GM23338 (cell line): ENCODE measurements at regions not wholly inside any gene's neighbourhood (a gene's known extent, or its start where the extent isn't known, plus 50 kb on each side); places are given as distances from the start of the nearest gene placed in this dataset.

Experiments
- ATAC-seq: fragments of 200-7000 bp; cut with Tn5 transposase; 3 replicates; pipeline ENCODE4 v1.9.1; 2020
- DNase-seq: peaks from one replicate; pipeline ENCODE4 v3.0.0-alpha.2; 2015; ENCODE audit warnings: low spot score
- H2AFZ ChIP-seq: fragments of 200-600 bp; sonication (generic); 2 replicates; pipeline ENCODE4 v1.8.0; 2016; ENCODE audit warnings: antibody characterized with exemption, mild to moderate bottlenecking, moderate library complexity
- H3F3A ChIP-seq: fragments of 200-600 bp; sonication (generic); replicated peaks from 2 replicates; pipeline ENCODE4 v1.8.0; 2017; ENCODE audit warnings: antibody characterized with exemption, mixed run types, low read depth
- H3K27ac ChIP-seq: fragments of 200-600 bp; sonication (generic); 2 replicates; pipeline ENCODE4 v1.6.1; 2016; ENCODE audit warnings: low read depth
- H3K27me3 ChIP-seq: fragments of 200-600 bp; sonication (generic); 2 replicates; pipeline ENCODE4 v1.8.0; 2016; ENCODE audit warnings: mild to moderate bottlenecking, mixed run types, moderate library complexity; ENCODE audit not compliant: insufficient read depth
- H3K36me3 ChIP-seq: fragments of 200-600 bp; sonication (generic); 2 replicates; pipeline ENCODE4 v1.8.0; 2016; ENCODE audit warnings: mild to moderate bottlenecking; ENCODE audit not compliant: insufficient read depth
- H3K4me1 ChIP-seq: fragments of 200-600 bp; sonication (generic); 2 replicates; pipeline ENCODE4 v1.8.0; 2016; ENCODE audit warnings: mild to moderate bottlenecking, moderate library complexity; ENCODE audit not compliant: insufficient read depth
- H3K4me2 ChIP-seq: fragments of 200-600 bp; sonication (generic); 2 replicates; pipeline ENCODE4 v1.7.1; 2017; ENCODE audit warnings: mixed run types
- H3K4me3 ChIP-seq: fragments of 200-600 bp; sonication (generic); 2 replicates; pipeline ENCODE4 v1.6.1; 2016; ENCODE audit warnings: mixed run types
- H3K79me2 ChIP-seq: fragments of 200-600 bp; sonication (generic); replicated peaks from 2 replicates; pipeline ENCODE4 v1.8.0; 2017; ENCODE audit warnings: mild to moderate bottlenecking; ENCODE audit not compliant: insufficient read depth
- H3K9me2 ChIP-seq: fragments of 200-600 bp; sonication (generic); 2 replicates; pipeline ENCODE4 v1.8.0; 2017; ENCODE audit not compliant: insufficient read depth
- H4K20me1 ChIP-seq: fragments of 200-600 bp; sonication (generic); replicated peaks from 2 replicates; pipeline ENCODE4 v1.8.0; 2017; ENCODE audit warnings: mild to moderate bottlenecking; ENCODE audit not compliant: insufficient read depth
- H3K27ac Mint-ChIP-seq: 2 replicates; pipeline ENCODE4 v1.8.0; 2020; ENCODE audit warnings: inconsistent platforms, mild to moderate bottlenecking, moderate library complexity, mixed read lengths
- H3K27me3 Mint-ChIP-seq: 3 replicates; pipeline ENCODE4 v1.8.0; 2022; ENCODE audit warnings: low read depth, mild to moderate bottlenecking, moderate library complexity, mixed read lengths, inconsistent platforms; ENCODE audit not compliant: insufficient read depth, poor library complexity
- H3K36me3 Mint-ChIP-seq: 3 replicates; pipeline ENCODE4 v1.8.0; 2021; ENCODE audit warnings: low read depth, mild to moderate bottlenecking, inconsistent platforms, moderate library complexity, mixed read lengths
- H3K4me1 Mint-ChIP-seq: 3 replicates; pipeline ENCODE4 v1.8.0; 2020; ENCODE audit warnings: mild to moderate bottlenecking, inconsistent platforms, mixed read lengths
- H3K4me3 Mint-ChIP-seq: 3 replicates; pipeline ENCODE4 v1.8.0; 2021; ENCODE audit warnings: moderate library complexity, mild to moderate bottlenecking, inconsistent platforms, mixed read lengths
- H3K9me3 Mint-ChIP-seq: 3 replicates; pipeline ENCODE4 v1.8.0; 2020; ENCODE audit warnings: moderate library complexity, mild to moderate bottlenecking, inconsistent platforms, mixed read lengths
- CREB1 ChIP-seq: fragments of 250-450 bp; sonication (Bioruptor Pico); IDR thresholded peaks from 2 replicates; pipeline ENCODE4 v1.5.0; 2020; ENCODE audit warnings: low read depth, mild to moderate bottlenecking, moderate library complexity
- CTCF ChIP-seq, 2 experiments: fragments of 200-600 bp in 1 of 2; sonication (generic) in 1 of 2; conservative IDR thresholded peaks; 2 replicates each; pipeline versions ENCODE4 v1.5.1 to v1.6.1; 2016 to 2017; ENCODE audit warnings: antibody characterized with exemption in 2 of 2, low read depth in 2 of 2, mild to moderate bottlenecking in 2 of 2, moderate library complexity in 1 of 2
- EZH2 ChIP-seq: fragments of 200-600 bp; sonication (generic); IDR thresholded peaks from one replicate; pipeline ENCODE4 v1.8.0; 2017; ENCODE audit warnings: antibody characterized with exemption, mild to moderate bottlenecking, low read depth; ENCODE audit not compliant: unreplicated experiment
- JUNB ChIP-seq: IDR thresholded peaks from one replicate; pipeline ENCODE4 v1.6.1; 2016; ENCODE audit warnings: antibody characterized with exemption; ENCODE audit not compliant: unreplicated experiment
- NANOG ChIP-seq: IDR thresholded peaks from 2 replicates; pipeline ENCODE4 v1.6.1; 2016; ENCODE audit warnings: antibody characterized with exemption, borderline replicate concordance
- POLR2AphosphoS5 ChIP-seq: IDR thresholded peaks from 2 replicates; pipeline ENCODE4 v1.6.1; 2016; ENCODE audit warnings: antibody characterized with exemption, low read depth
- STAT1 ChIP-seq: IDR thresholded peaks from one replicate; pipeline ENCODE4 v1.6.1; 2016; ENCODE audit warnings: antibody characterized with exemption; ENCODE audit not compliant: unreplicated experiment
- ZNF114 ChIP-seq: fragments of 250-450 bp; sonication (Bioruptor Pico); IDR thresholded peaks from 2 replicates; pipeline ENCODE4 v1.5.0; 2020; ENCODE audit warnings: mild to moderate bottlenecking, moderate library complexity
- ZNF331 ChIP-seq: fragments of 250-450 bp; sonication (Bioruptor Pico); IDR thresholded peaks from 2 replicates; pipeline ENCODE4 v1.5.0; 2020; ENCODE audit warnings: low read depth, mild to moderate bottlenecking, moderate library complexity
- TF ChIP-seq, protein P1 (sequence below): fragments of 250-450 bp; sonication (Bioruptor Pico); IDR thresholded peaks from 2 replicates; pipeline ENCODE4 v1.5.0; 2020; ENCODE audit warnings: mild to moderate bottlenecking, moderate library complexity

- Histone ChIP-seq H3K4me3 (no peak overlapping the region), H3F3A (no peaks in the 10 kb centered on the region), H3K79me2 (no peaks in the 10 kb centered on the region), H3K4me2 (no peak overlapping the region), H2AFZ (no peak overlapping the region), H3K4me1 (no peaks in the 10 kb centered on the region; the same call in 1 of the 2 replicates), H3K36me3 (no peaks in the 10 kb centered on the region), H3K9me2 (peaks cover 4% of the 10 kb centered on the region; the same call in 1 of the 2 replicates), H3K27ac (no peak overlapping the region), H3K27me3 (no peaks in the 10 kb centered on the region), H4K20me1 (no peaks in the 10 kb centered on the region)
- no peak for TF ChIP-seq CREB1 (CRISPR knock-in tag)
- TF ChIP-seq POLR2AphosphoS5 = no peak
- no peak for TF ChIP-seq STAT1
- TF ChIP-seq NANOG = no peak
- TF ChIP-seq ZNF331 (CRISPR knock-in tag) = no peak
- H3K4me1 Mint-ChIP-seq = peaks cover 2% of the 10 kb centered on the region; the same call in 1 of the 3 replicates
- H3K36me3 Mint-ChIP-seq = peaks cover 6% of the 10 kb centered on the region; the same call in 1 of the 3 replicates
- H3K4me3 Mint-ChIP-seq = no peak overlapping the region
- ATAC-seq (no peak), DNase-seq (no peak)
- no peak overlapping the region for H3K27ac Mint-ChIP-seq
- H3K27me3 Mint-ChIP-seq = peaks cover 4% of the 10 kb centered on the region
- H3K9me3 Mint-ChIP-seq = peaks cover 10% of the 10 kb centered on the region
These were observed 166.4 kb upstream of the NT5E start for GRCh38 chr6:85283436-85283835.

DNA sequence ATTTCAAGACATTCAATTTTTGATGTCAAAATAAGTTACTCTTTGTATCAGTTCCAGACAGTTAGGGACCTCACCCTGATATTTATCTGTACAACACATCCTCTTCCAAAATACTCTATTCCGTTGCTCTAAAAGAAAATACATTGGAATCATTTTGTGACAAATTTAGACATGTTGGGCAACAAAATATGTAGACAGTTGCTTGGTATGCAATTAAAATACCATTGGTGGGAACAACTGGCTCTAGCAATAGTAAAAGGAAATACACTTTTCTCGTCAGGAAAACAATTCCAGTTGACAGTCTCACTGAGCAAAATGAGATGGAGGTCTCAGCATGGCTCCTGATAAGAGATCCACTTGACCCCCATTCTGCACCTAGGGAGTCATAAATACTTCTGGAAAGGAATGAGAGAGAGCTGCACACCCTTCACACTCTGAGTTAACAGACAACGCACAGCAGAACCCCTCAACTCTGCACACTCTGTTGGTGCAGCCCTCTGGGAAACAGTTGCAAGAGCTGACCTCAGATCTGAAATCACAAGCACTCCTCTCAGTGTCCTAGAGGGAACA is 171.3 kb upstream of the NT5E start:
- Mint-ChIP-seq H3K27ac (no peak overlapping the region), H3K36me3 (no peaks in the 10 kb centered on the region), H3K27me3 (peaks cover 2% of the 10 kb centered on the region), H3K4me1 (no peaks in the 10 kb centered on the region), H3K9me3 (peaks cover 7% of the 10 kb centered on the region; the same call in 2 of the 3 replicates), H3K4me3 (no peak overlapping the region)
- H3K27me3 ChIP-seq = no peaks in the 10 kb centered on the region
- no peaks in the 10 kb centered on the region; the same call in 1 of the 2 replicates for H4K20me1 ChIP-seq
- H3K79me2 ChIP-seq = no peaks in the 10 kb centered on the region
- H3K4me3 ChIP-seq = no peak overlapping the region
- H3K36me3 ChIP-seq = no peaks in the 10 kb centered on the region
- no peak overlapping the region for H3K27ac ChIP-seq
- DNase-seq (no peak), ATAC-seq (no peak)
- H3K9me2 ChIP-seq = peaks cover 4% of the 10 kb centered on the region; the same call in 1 of the 2 replicates
- H3K4me1 ChIP-seq = no peaks in the 10 kb centered on the region
- H3K4me2 ChIP-seq = no peak overlapping the region
- no peak overlapping the region for H2AFZ ChIP-seq
- H3F3A ChIP-seq = no peaks in the 10 kb centered on the region
- TF ChIP-seq STAT1 = no peak
- TF ChIP-seq, protein P1, sequence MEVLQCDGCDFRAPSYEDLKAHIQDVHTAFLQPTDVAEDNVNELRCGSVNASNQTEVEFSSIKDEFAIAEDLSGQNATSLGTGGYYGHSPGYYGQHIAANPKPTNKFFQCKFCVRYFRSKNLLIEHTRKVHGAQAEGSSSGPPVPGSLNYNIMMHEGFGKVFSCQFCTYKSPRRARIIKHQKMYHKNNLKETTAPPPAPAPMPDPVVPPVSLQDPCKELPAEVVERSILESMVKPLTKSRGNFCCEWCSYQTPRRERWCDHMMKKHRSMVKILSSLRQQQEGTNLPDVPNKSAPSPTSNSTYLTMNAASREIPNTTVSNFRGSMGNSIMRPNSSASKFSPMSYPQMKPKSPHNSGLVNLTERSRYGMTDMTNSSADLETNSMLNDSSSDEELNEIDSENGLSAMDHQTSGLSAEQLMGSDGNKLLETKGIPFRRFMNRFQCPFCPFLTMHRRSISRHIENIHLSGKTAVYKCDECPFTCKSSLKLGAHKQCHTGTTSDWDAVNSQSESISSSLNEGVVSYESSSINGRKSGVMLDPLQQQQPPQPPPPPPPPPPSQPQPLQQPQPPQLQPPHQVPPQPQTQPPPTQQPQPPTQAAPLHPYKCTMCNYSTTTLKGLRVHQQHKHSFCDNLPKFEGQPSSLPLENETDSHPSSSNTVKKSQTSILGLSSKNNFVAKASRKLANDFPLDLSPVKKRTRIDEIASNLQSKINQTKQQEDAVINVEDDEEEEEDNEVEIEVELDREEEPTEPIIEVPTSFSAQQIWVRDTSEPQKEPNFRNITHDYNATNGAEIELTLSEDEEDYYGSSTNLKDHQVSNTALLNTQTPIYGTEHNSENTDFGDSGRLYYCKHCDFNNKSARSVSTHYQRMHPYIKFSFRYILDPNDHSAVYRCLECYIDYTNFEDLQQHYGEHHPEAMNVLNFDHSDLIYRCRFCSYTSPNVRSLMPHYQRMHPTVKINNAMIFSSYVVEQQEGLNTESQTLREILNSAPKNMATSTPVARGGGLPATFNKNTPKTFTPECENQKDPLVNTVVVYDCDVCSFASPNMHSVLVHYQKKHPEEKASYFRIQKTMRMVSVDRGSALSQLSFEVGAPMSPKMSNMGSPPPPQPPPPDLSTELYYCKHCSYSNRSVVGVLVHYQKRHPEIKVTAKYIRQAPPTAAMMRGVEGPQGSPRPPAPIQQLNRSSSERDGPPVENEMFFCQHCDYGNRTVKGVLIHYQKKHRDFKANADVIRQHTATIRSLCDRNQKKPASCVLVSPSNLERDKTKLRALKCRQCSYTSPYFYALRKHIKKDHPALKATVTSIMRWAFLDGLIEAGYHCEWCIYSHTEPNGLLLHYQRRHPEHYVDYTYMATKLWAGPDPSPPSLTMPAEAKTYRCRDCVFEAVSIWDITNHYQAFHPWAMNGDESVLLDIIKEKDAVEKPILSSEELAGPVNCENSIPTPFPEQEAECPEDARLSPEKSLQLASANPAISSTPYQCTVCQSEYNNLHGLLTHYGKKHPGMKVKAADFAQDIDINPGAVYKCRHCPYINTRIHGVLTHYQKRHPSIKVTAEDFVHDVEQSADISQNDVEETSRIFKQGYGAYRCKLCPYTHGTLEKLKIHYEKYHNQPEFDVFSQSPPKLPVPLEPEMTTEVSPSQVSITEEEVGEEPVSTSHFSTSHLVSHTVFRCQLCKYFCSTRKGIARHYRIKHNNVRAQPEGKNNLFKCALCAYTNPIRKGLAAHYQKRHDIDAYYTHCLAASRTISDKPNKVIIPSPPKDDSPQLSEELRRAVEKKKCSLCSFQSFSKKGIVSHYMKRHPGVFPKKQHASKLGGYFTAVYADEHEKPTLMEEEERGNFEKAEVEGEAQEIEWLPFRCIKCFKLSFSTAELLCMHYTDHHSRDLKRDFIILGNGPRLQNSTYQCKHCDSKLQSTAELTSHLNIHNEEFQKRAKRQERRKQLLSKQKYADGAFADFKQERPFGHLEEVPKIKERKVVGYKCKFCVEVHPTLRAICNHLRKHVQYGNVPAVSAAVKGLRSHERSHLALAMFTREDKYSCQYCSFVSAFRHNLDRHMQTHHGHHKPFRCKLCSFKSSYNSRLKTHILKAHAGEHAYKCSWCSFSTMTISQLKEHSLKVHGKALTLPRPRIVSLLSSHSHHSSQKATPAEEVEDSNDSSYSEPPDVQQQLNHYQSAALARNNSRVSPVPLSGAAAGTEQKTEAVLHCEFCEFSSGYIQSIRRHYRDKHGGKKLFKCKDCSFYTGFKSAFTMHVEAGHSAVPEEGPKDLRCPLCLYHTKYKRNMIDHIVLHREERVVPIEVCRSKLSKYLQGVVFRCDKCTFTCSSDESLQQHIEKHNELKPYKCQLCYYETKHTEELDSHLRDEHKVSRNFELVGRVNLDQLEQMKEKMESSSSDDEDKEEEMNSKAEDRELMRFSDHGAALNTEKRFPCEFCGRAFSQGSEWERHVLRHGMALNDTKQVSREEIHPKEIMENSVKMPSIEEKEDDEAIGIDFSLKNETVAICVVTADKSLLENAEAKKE (CRISPR knock-in tag) = no peak
- no peak for TF ChIP-seq POLR2AphosphoS5
- no peak for TF ChIP-seq NANOG
- no peak for TF ChIP-seq ZNF114 (CRISPR knock-in tag)
- TF ChIP-seq CTCF (conservative IDR thresholded peaks at IDR 0.05; ENCODE audit: low read depth in 2 of 2) = no peak
- TF ChIP-seq ZNF331 (CRISPR knock-in tag) = no peak
- TF ChIP-seq JUNB = no peak
- TF ChIP-seq EZH2 = no peak
- TF ChIP-seq CREB1 (CRISPR knock-in tag) = no peak
